SK-N-SH treated with all-trans-retinoic acid at 6 μM for 48 hours (cell line): ENCODE measurements at regions not wholly inside any gene's neighbourhood (a gene's known extent, or its start where the extent isn't known, plus 50 kb on each side); places are given as distances from the start of the nearest gene placed in this dataset.

Experiments
- ATAC-seq: fragments of 200-7000 bp; cut with Tn5 transposase; 3 replicates; pipeline ENCODE4 v1.9.1; 2020; ENCODE audit warnings: mild to moderate bottlenecking, moderate library complexity
- ARNTL ChIP-seq: fragments of 450-650 bp; formaldehyde crosslinking; IDR thresholded peaks from 2 replicates; pipeline ENCODE4 v1.5.0; 2020; ENCODE audit warnings: low read depth, mild to moderate bottlenecking, moderate library complexity, borderline replicate concordance
- BACH2 ChIP-seq: fragments of 250-450 bp; sonication (Bioruptor Pico); IDR thresholded peaks from 2 replicates; pipeline ENCODE4 v1.9.0; 2021; ENCODE audit warnings: mild to moderate bottlenecking, borderline replicate concordance
- CREB5 ChIP-seq: fragments of 250-450 bp; sonication (Bioruptor Pico); IDR thresholded peaks from 2 replicates; pipeline ENCODE4 v1.5.1; 2020; ENCODE audit warnings: low read depth, mild to moderate bottlenecking, moderate library complexity
- CSDC2 ChIP-seq: fragments of 250-450 bp; sonication (Bioruptor Pico); IDR thresholded peaks from 2 replicates; pipeline ENCODE4 v1.5.0; 2020; ENCODE audit warnings: mild to moderate bottlenecking, moderate library complexity
- ESRRG ChIP-seq: fragments of 250-450 bp; sonication (Bioruptor Pico); IDR thresholded peaks from 2 replicates; pipeline ENCODE4 v1.6.1; 2021; ENCODE audit warnings: mild to moderate bottlenecking
- GLIS3 ChIP-seq: fragments of 250-450 bp; sonication (Bioruptor Pico); IDR thresholded peaks from 2 replicates; pipeline ENCODE4 v1.5.0; 2020; ENCODE audit warnings: mild to moderate bottlenecking, moderate library complexity
- ISL1 ChIP-seq: fragments of 250-450 bp; sonication (Bioruptor Pico); IDR thresholded peaks from 2 replicates; pipeline ENCODE4 v2.1.2; 2022; ENCODE audit warnings: mild to moderate bottlenecking, moderate library complexity
- OSR1 ChIP-seq: fragments of 250-450 bp; sonication (Bioruptor Pico); IDR thresholded peaks from 2 replicates; pipeline ENCODE4 v1.8.0; 2022; ENCODE audit warnings: moderate library complexity, mild to moderate bottlenecking, inconsistent platforms
- PATZ1 ChIP-seq: fragments of 250-450 bp; sonication (Bioruptor Pico); IDR thresholded peaks from 2 replicates; pipeline ENCODE4 v1.8.0; 2020; ENCODE audit warnings: mild to moderate bottlenecking, moderate library complexity, borderline replicate concordance
- POU6F1 ChIP-seq: fragments of 250-450 bp; sonication (Bioruptor Pico); IDR thresholded peaks from 2 replicates; pipeline ENCODE4 v1.8.0; 2021; ENCODE audit warnings: low read depth, mild to moderate bottlenecking, moderate library complexity, borderline replicate concordance
- PPARA ChIP-seq: fragments of 250-450 bp; sonication (Bioruptor Pico); IDR thresholded peaks from 2 replicates; pipeline ENCODE4 v1.5.0; 2020; ENCODE audit warnings: mild to moderate bottlenecking, borderline replicate concordance
- RARB ChIP-seq: fragments of 250-450 bp; sonication (Bioruptor Pico); IDR thresholded peaks from 2 replicates; pipeline ENCODE4 v1.8.0; 2021; ENCODE audit warnings: mild to moderate bottlenecking, moderate library complexity
- SNAI2 ChIP-seq: fragments of 250-450 bp; sonication (Bioruptor Pico); IDR thresholded peaks from 2 replicates; pipeline ENCODE4 v1.5.0; 2020; ENCODE audit warnings: mild to moderate bottlenecking, moderate library complexity
- TCF4 ChIP-seq: fragments of 250-450 bp; sonication (Bioruptor Pico); IDR thresholded peaks from 2 replicates; pipeline ENCODE4 v1.8.0; 2021; ENCODE audit warnings: mild to moderate bottlenecking, moderate library complexity, borderline replicate concordance
- TOX ChIP-seq: fragments of 250-450 bp; sonication (Bioruptor Pico); IDR thresholded peaks from 2 replicates; pipeline ENCODE4 v1.8.0; 2021; ENCODE audit warnings: mild to moderate bottlenecking, moderate library complexity, borderline replicate concordance
- TSHZ2 ChIP-seq: fragments of 250-450 bp; sonication (Bioruptor Pico); IDR thresholded peaks from 2 replicates; pipeline ENCODE4 v1.5.0; 2020; ENCODE audit warnings: mild to moderate bottlenecking, moderate library complexity
- ZC3H10 ChIP-seq: fragments of 250-450 bp; sonication (Bioruptor Pico); IDR thresholded peaks from 2 replicates; pipeline ENCODE4 v1.5.1; 2021; ENCODE audit warnings: mild to moderate bottlenecking, moderate library complexity
- ZFP3 ChIP-seq: fragments of 250-450 bp; sonication (Bioruptor Pico); IDR thresholded peaks from 2 replicates; pipeline ENCODE4 v1.5.0; 2020; ENCODE audit warnings: mild to moderate bottlenecking, moderate library complexity
- ZFP30 ChIP-seq: fragments of 450-650 bp; formaldehyde crosslinking; IDR thresholded peaks from 2 replicates; pipeline ENCODE4 v1.5.0; 2022; ENCODE audit warnings: mild to moderate bottlenecking, moderate library complexity
- ZNF565 ChIP-seq: fragments of 450-650 bp; formaldehyde crosslinking; conservative IDR thresholded peaks from 2 replicates; pipeline ENCODE4 v1.5.0; 2020; ENCODE audit warnings: low read depth, mild to moderate bottlenecking, moderate library complexity
- ZNF70 ChIP-seq: fragments of 450-650 bp; formaldehyde crosslinking; IDR thresholded peaks from 2 replicates; pipeline ENCODE4 v1.5.0; 2020; ENCODE audit warnings: mild to moderate bottlenecking, moderate library complexity

GRCh38 chr2:40558761-40559160 is 106.9 kb upstream of the SLC8A1 start:
- no peak for ATAC-seq
- no peak for TF ChIP-seq OSR1 (CRISPR knock-in tag)
- no peak for TF ChIP-seq ARNTL (CRISPR knock-in tag)
- TF ChIP-seq CSDC2 (CRISPR knock-in tag), result no peak
- TF ChIP-seq ESRRG (CRISPR knock-in tag), result no peak
- no peak for TF ChIP-seq RARB (CRISPR knock-in tag)
- TF ChIP-seq TOX (CRISPR knock-in tag), result no peak
- TF ChIP-seq SNAI2 (CRISPR knock-in tag), result no peak
- no peak for TF ChIP-seq PPARA (CRISPR knock-in tag)
- TF ChIP-seq TSHZ2, result no peak
- TF ChIP-seq POU6F1 (CRISPR knock-in tag), result no peak
- TF ChIP-seq ZFP3 (CRISPR knock-in tag), result no peak
- no peak for TF ChIP-seq ZNF70 (CRISPR knock-in tag)
- no peak for TF ChIP-seq ZC3H10
- no peak for TF ChIP-seq ISL1 (CRISPR knock-in tag)
- TF ChIP-seq ZNF565 (CRISPR knock-in tag), result no peak
- no peak for TF ChIP-seq GLIS3 (CRISPR knock-in tag)

GRCh38 chr2:40559175-40559574 is 107.3 kb upstream of the SLC8A1 start:
- TF ChIP-seq TSHZ2 (no peak), ISL1 (CRISPR knock-in tag) (no peak), POU6F1 (CRISPR knock-in tag) (no peak), ZFP3 (CRISPR knock-in tag) (no peak), TCF4 (CRISPR knock-in tag) (no peak), ZNF565 (CRISPR knock-in tag) (no peak), CREB5 (CRISPR knock-in tag) (no peak)
- TF ChIP-seq, all 23 proteins: peak for 0
- no peak for ATAC-seq

GRCh38 chr2:40564184-40564583 is 112.3 kb upstream of the SLC8A1 start:
- TF ChIP-seq GLIS3 (CRISPR knock-in tag) (no peak), PATZ1 (no peak), ZFP30 (no peak), BACH2 (CRISPR knock-in tag) (no peak)

More at GRCh38 chr2:40564184-40564583, 112.3 kb upstream of the SLC8A1 start:
- ATAC-seq, result no peak
